ENCODE measurements at regions not wholly inside any gene's neighbourhood (a gene's known extent, or its start where the extent isn't known, plus 50 kb on each side); places are given as distances from the start of the nearest gene placed in this dataset.

- TF ChIP-seq CTCF (IDR thresholded peaks at IDR 0.05; ENCODE audit: extremely low read depth, missing control alignments), result no peak
- no peak for DNase-seq (ENCODE audit: low spot score)
Measured at GRCh38 chr3:80465746-80466145, 697.9 kb upstream of the ROBO1 start.

GRCh38 chr3:80451393-80451792 lies 683.6 kb upstream of the ROBO1 start:
- no peak for DNase-seq (ENCODE audit: low spot score)
- TF ChIP-seq CTCF (IDR thresholded peaks at IDR 0.05; ENCODE audit: extremely low read depth, missing control alignments), result no peak

GRCh38 chr3:80445641-80446040 lies 677.8 kb upstream of the ROBO1 start:
- DNase-seq (ENCODE audit: low spot score), result no peak
- no peak for TF ChIP-seq CTCF (IDR thresholded peaks at IDR 0.05; ENCODE audit: extremely low read depth, missing control alignments)

GRCh38 chr3:80445053-80445452 lies 677.3 kb upstream of the ROBO1 start:
- no peak for DNase-seq (ENCODE audit: low spot score)
- TF ChIP-seq CTCF (IDR thresholded peaks at IDR 0.05; ENCODE audit: extremely low read depth, missing control alignments), result no peak

GRCh38 chr3:80439490-80439889 lies 671.7 kb upstream of the ROBO1 start:
- no peak for DNase-seq (ENCODE audit: low spot score)
- no peak for TF ChIP-seq CTCF (IDR thresholded peaks at IDR 0.05; ENCODE audit: extremely low read depth, missing control alignments)

GRCh38 chr3:80434366-80434765 lies 666.6 kb upstream of the ROBO1 start:
- DNase-seq (ENCODE audit: low spot score), result no peak
- TF ChIP-seq CTCF (IDR thresholded peaks at IDR 0.05; ENCODE audit: extremely low read depth, missing control alignments), result no peak

GRCh38 chr3:80424951-80425350 lies 657.2 kb upstream of the ROBO1 start:
- TF ChIP-seq CTCF (IDR thresholded peaks at IDR 0.05; ENCODE audit: extremely low read depth, missing control alignments), result no peak
- no peak for DNase-seq (ENCODE audit: low spot score)

Measured in GM20000 (cell line).